Kidney epithelial cell (primary cell): ENCODE measurements at regions not wholly inside any gene's neighbourhood (a gene's known extent, or its start where the extent isn't known, plus 50 kb on each side); places are given as distances from the start of the nearest gene placed in this dataset.
"Not testable (repeated sequence)": the region's sequence is repeated elsewhere in the genome, so short reads cannot be mapped to it uniquely, and the experiment has no call there.

Source experiments
- DNase-seq: peaks from one replicate; pipeline ENCODE4 v3.0.0-alpha.2; 2010; ENCODE audit warnings: low read depth
- H3K27me3 ChIP-seq: 2 replicates; pipeline ENCODE4 v1.6.0; 2011; ENCODE audit warnings: low read length; ENCODE audit not compliant: control insufficient read depth, insufficient read depth
- H3K36me3 ChIP-seq: 2 replicates; pipeline ENCODE4 v1.5.1; 2011; ENCODE audit warnings: low read length; ENCODE audit not compliant: control insufficient read depth, insufficient read depth
- H3K4me3 ChIP-seq: 2 replicates; pipeline ENCODE4 v1.5.1; 2011; ENCODE audit warnings: low read depth, mild to moderate bottlenecking, control low read depth, low read length
- CTCF ChIP-seq: IDR thresholded peaks from 2 replicates; pipeline ENCODE4 v1.5.1; 2011; ENCODE audit warnings: mild to moderate bottlenecking, moderate library complexity, low read length, control low read depth, inconsistent platforms; ENCODE audit not compliant: insufficient read depth, poor library complexity, severe bottlenecking

DNA sequence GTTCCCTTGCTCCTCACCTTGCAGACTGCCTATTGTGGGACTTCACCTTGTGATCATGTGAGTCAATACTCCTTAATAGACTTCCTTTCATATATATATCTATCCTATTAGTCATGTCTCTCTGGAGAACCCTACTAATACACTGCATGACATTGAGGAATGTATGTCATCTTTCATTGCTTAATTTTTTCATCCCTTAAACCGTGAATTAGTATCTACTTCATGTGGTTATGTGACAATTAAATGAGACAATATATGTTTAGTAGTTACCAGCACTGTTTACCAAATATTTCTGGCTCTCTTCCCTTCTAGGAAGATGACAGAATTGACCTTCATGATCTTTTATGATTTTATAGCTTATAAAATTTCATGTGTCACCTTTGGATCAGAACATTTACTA lies 759.5 kb downstream of the GRXCR1 start:
- DNase-seq: no peak
- Histone ChIP-seq H3K36me3 (no peaks in the 10 kb centered on the region), H3K4me3 (no peak overlapping the region), H3K27me3 (no peaks in the 10 kb centered on the region)
- no peak for TF ChIP-seq CTCF

- not testable (repeated sequence) for H3K36me3 ChIP-seq, H3K27me3 ChIP-seq, H3K4me3 ChIP-seq, DNase-seq
These were observed 767.0 kb downstream of the GRXCR1 start for GRCh38 chr4:43659547-43659946.

DNA sequence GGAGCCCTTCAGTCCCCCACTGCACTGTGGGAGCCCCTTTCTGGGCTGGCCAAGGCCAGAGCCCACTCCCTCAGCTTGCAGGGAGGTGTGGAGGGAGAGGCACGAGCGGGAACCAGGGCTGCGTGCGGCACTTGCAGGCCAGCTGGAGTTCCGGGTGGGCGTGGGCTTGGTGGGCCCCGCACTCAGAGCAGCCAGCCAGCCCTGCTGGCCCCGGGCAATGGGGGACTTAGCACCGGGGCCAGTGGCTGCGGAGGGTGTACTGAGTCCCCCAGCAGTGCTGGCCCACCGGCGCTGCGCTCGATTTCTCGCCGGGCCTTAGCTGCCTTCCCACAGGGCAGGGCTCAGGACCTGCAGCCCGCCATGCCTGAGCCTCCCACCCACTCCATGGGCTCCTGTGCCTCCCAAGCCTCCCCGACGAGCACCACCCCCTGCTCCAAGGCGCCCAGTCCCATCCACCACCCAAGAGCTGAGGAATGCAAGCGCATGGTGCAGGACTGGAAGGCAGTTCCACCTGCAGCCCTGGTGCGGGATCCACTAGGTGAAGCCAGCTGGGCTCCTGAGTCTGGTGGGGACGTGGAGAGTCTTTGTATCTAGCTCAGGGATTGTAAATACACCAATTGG lies 776.2 kb downstream of the KCTD8 start:
- not testable (repeated sequence) for H3K27me3 ChIP-seq, H3K4me3 ChIP-seq, DNase-seq, H3K36me3 ChIP-seq

- Histone ChIP-seq H3K36me3 (no peaks in the 10 kb centered on the region), H3K27me3 (no peaks in the 10 kb centered on the region), H3K4me3 (no peak overlapping the region)
- no peak for TF ChIP-seq CTCF
- DNase-seq: no peak
These were observed 768.2 kb downstream of the KCTD8 start for GRCh38 chr4:43680421-43680820.

GRCh38 chr4:43682551-43682950 lies 766.1 kb downstream of the KCTD8 start:
- Histone ChIP-seq H3K27me3 (no peaks in the 10 kb centered on the region), H3K36me3 (no peaks in the 10 kb centered on the region), H3K4me3 (no peak overlapping the region)
- no peak for TF ChIP-seq CTCF
- DNase-seq: no peak

DNA sequence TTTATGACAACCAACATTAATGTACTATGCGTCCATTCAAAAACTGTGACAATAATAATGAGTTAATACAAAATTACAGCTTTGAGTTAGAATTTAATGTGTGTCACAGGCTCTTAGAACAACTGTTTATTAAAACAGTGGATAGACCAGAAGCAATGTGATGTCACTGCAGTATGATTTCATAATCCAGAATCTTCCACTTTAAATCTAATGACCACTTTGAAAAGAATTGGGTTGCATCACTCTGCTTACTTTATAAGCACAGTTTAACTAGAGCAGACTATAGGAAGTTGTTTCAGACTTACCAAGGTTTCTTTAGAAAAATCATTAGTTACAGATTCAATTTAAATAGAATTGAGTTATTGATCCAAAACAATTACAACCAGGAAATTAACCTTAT lies 758.5 kb downstream of the KCTD8 start:
- Histone ChIP-seq H3K36me3 (no peaks in the 10 kb centered on the region), H3K4me3 (no peak overlapping the region), H3K27me3 (no peaks in the 10 kb centered on the region)
- no peak for TF ChIP-seq CTCF
- DNase-seq: no peak

GRCh38 chr4:43693876-43694275 lies 754.7 kb downstream of the KCTD8 start:
- no peak for TF ChIP-seq CTCF
- Histone ChIP-seq H3K4me3 (no peak overlapping the region), H3K36me3 (no peaks in the 10 kb centered on the region), H3K27me3 (no peaks in the 10 kb centered on the region)
- no peak for DNase-seq
